HG03439 (cell line): ENCODE measurements at regions not wholly inside any gene's neighbourhood (a gene's known extent, or its start where the extent isn't known, plus 50 kb on each side); places are given as distances from the start of the nearest gene placed in this dataset.

ENCODE experiments used
- ATAC-seq: cut with Tn5 transposase; IDR thresholded peaks from one replicate; pipeline ENCODE4 v1.9.1; 2021; ENCODE audit warnings: mild to moderate bottlenecking, moderate library complexity; ENCODE audit not compliant: unreplicated experiment

DNA sequence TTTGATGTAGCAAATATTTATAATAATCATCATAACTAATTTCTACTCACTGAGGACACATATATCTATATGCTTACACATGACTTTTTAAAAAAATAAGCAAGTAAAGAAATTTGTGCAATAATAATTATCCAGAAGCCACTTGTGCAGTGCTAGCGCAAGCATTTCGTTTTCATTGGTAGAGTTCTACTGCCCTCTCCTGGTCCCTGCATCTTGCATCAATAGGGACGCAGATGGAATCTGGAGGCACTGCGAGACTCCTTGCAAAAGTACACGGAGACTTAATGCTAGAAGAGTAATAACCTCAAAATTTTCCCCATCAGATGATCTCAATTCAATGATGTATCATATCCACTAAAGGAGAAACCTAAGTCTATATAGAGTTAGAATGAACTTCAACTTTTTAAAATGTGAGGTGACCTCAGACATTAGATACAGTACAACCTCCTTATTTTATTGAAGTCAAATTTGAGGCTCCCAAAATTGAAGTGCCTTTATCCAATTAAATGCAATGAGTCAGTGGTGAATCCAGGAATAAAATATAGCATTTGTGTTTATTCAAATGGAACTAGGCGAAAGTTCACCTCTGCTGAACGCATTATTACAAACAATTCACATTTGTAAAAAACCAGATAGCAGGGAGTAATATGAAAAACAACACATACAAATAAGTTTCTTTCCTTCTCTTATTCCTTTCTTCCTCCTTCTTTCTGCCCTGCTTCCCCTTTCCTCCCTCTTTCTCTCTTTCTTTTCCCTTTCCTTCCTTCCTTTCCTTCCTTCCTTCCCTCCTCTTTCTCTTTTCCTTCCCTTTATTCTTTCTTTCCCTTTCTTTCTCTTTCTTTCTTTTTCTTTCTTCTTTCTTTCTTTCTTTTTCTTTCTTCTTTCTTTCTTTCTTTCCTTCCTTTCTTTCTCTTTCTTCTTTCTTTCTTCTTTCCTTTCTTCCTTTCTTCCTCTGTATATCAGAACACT lies 450.0 kb downstream of the ANKRD50 start:
- peak; percentile 84 for ATAC-seq

DNA sequence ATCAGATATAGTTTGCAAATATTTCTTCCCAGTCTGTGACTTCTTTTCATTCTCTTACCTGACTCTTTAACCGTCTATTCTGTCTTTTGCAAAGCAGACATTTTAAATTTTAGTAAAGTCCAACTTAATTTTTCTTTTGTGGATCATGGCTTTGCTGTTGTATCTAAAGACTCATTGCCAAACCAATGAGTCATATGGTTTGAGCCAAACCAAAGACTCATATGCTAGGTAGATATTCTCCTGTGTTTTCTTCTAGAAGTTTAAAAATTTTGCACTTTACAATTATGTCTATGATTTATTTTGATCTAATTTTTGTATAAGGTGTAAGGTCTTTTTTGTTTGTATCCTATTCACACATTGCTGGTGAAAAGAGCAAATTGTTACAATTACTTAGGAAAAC lies 446.8 kb downstream of the ANKRD50 start:
- no peak for ATAC-seq

DNA sequence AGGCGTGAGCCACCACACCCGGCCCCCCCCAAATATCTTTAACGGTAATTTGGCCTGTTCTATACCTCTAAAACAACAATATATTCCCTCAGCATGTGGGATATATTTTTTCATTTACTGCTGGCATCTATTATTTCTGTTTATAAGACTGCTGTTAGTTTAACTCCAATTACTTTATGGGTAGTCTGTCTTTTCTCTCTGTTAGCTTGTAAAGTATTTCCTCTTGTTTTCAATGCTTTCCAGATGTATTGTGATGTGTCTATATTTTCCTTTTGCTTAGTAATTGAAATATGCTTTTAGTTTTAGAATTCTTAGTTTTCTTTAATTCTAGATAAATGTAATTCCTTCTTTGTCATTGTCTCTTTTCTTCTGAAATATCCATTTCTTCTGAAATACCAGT lies 445.8 kb downstream of the ANKRD50 start:
- ATAC-seq: no peak

DNA sequence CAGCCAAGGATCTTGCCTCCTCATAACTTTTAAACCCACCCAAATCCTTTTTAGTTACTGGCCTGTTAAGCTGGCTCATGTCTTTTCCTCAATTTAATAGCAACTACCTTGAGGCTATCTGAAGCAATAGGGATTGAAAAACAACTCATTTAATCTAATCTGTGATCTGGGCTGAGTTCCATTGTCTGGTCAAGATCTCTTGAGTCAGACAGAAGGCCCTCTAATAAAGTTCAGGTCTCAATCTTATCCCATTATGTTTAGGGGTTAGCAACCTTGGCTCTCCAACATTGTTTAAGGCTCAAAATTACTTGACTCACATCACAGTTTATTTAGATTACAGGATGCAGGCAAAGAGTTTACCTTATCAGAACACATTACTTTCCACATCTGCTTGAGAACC lies 436.1 kb downstream of the ANKRD50 start:
- ATAC-seq: no peak

DNA sequence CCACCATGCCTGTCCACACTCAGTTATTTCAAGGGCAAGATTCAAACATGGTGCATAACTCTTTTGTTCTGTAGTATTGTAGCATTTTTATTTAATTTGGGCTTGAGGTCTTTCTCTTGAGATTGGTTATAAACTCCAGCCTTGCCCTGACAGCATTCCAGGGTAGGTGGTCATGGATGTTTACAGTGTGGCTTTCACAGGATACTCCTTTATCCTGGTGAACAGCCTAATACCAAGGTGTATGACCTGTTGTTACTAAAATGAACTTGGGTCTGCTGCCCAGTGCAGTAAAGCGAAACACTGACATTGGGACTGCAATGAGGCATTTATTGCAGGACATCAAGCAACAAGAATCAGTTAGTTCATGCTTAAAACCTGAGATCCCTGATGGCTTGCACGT lies 434.8 kb downstream of the ANKRD50 start:
- no peak for ATAC-seq

DNA sequence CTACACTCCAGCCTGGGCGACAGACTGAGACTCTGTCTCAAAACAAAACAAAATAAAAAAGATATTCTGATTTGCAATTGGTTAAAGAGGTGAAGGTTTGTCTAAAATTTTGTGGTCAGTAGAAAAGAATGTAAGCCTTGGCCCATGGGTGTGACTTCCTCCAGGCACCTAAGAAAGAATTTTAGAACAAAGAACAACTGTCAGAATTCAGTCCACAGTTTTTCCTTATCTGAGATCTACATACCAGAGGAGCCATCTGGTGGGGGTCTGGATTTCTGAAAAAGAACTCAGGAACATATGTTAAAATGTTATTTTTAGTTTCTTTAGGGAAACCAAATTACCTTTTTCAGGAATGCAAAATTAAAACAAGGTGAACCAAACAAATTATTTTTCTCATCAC lies 434.1 kb downstream of the ANKRD50 start:
- no peak for ATAC-seq

DNA sequence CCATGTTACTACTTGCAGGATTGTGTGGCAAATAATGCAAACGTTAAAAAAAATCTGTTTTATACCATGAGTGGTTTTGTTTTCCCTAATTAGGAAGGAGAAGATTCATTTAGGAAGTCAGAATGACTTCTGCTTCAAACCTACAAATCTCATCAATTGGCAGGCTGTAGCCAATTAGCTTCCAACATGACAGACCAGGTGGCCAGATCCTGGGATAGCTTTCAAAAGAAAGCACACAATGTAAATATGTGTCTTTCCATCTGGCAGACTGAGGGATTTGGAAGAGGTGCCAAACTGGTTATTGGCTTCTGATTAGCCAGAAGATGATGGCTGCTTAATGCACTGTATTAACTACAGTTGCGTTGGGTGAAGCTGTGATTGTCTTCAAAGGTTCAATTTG lies 432.8 kb downstream of the ANKRD50 start:
- no peak for ATAC-seq

DNA sequence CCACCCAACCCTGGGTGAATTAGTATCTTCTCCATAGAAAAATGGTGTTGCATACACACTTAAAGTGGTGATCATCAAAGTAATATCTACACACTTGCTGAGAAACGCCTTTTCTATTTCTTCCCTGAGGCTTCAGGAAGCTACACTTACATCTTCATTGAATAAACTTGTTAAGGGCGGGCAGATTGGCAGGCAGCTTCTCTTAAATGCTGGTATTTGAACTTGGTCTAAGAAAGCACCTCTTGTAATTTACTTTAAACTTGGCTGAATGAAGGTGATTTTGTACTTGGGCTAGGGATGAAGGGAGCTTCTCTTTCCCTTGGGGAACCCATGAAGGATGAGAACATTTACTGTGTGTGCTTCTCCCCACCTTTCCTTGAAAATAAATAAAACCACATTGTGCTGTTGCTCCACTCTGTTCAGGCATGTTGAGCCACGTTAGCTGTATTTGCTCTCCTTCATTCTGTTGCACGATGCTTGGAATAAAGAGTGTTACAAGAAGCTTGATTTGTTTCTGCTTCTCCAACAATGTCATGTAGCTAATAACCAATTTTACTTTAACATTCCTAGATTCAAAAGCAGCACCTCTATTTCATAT lies 430.1 kb downstream of the ANKRD50 start:
- ATAC-seq: no peak

DNA sequence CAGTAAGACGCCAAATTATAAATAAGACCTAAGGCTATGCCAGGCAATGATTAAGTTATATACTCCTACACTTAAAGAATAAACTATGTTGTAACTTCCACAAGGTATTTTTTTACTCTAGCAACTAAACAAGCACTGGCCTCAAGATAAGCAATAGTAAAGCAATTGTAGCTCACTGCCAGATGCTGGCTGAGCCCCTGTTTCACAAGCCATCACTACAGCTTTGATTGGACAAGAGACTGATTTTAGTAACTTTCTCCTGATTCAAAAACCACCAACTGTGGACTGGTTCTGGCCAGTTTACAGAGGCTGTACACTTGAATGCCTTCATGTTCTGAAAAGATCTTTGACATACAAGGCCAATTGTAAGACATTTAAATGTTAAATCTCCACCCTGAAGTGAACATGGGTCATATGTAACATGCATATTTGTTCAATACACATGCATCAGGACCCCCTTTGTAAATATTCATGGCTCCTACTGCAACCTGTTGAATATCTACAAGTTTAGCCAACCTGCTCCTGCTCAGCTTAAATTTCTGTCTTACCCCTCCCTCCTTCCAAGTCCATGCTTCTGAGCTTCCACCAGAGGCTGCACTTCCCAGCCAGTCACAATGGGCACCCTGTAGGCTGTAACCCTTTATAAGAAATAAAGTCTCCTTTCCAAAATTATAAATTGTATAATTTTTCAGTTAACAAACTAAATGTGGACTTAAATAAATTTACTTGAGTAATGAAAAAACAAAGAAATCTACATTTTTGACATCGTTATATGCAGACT lies 423.6 kb downstream of the ANKRD50 start:
- no peak for ATAC-seq

DNA sequence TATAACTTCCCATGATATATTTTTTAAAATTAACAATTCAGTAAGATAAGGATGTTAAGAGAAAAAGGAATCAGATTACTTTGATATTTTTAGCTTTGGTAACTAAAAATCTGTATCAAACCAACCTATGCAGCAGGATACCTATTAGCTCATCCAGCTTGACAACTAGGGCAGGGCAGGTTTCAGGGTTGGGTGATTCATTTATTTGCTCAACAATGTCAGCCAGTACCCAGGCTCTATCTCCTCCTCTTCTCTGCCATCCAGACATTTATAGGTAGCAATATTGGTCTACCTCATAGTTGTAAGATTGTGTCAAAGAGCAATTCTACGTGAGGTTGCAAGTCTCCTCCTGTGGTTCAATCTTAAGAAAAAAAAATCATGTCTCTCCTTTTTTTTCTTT lies 421.9 kb downstream of the ANKRD50 start:
- ATAC-seq: no peak

DNA sequence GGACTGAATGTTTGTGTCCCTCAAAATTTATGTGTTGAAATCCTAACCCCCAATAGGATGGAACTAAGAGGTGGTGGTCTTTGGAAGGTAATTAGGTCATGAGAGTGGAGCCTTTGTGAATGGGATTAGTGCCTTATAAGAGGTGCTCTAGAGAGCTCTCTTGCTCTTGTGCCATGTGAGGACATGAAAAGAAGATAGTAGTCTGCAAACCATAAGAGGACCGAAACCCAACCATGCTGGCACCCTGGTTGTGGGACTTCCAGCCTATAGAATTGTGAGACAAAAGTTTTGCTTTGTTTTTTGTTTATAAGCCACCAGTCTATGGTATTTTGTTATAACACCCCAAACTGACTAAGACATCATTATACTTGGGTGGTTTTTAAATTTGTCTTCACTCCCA lies 417.1 kb downstream of the ANKRD50 start:
- no peak for ATAC-seq

DNA sequence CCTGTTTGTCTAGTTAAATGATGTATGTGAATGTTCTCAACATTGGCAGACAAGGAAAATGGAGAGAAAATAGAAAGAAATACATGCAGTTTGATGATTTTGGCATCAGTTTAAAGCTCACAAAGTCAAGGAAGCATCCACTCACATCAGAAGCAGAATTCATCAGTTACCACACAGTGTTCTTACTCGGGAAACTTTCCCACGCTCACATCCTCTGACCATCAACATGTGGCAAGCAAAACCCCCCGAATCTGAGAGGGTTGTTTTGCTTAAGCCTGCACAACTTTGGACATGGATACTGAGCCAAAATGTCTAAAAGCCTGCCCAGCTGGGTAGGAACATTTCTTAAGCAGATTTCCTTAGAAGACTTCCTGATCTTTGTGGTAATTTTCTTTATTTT lies 407.6 kb downstream of the ANKRD50 start:
- ATAC-seq: no peak

DNA sequence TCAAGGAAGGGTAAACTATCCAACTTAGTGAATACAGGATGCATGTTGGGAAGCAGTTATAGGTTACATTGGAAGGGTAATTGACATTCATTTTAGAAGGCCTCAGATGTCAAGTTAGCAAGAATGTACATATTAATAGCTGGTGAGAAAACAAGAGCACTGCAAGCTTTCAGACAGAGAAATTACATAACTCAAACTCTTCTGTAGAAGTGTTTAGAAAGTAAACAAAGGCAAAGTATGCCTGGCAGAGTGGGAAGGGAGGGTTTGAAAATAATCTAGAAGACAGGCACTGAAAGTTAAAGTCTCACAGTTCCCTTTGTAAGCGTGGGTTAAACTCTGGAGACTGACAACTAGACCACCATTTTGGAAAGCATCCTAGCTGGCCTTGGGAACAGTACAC lies 406.2 kb downstream of the ANKRD50 start:
- no peak for ATAC-seq

DNA sequence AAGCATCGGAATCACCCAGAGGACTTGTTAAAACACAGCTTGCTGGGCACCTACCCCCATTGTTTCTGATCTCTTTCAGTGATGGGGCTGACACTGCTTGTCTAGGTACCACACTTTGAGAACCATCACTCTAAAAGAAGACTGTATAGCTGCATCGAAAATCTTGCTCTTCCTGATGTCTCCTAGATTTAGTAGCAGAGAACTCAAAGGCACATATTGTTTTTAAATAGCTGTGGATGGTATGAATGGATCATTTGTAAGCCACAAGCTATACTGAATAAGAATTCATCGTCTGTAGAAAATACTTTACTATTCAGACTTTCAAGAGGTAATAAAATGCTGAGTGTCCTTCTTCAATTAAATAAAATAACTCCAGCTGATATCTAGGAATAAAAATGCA lies 405.4 kb downstream of the ANKRD50 start:
- ATAC-seq: no peak

DNA sequence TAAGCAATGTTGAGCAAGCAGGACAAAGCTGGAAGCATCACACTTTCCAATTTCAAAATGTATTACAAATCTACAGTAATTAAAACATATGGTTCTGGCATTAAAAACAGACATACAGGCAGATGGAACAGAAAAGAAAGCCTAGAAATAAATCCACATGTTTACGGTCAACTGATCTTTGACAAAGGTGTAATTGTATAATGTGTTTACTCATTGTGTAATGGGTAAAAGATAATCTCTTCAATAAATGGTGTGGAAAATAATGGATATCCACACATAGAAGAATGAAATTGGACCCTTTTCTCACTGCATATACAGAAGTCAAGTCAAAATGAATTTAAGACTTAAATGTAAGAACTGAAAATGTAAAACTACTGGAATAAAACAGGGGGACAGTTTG lies 394.2 kb downstream of the ANKRD50 start:
- ATAC-seq: no peak

DNA sequence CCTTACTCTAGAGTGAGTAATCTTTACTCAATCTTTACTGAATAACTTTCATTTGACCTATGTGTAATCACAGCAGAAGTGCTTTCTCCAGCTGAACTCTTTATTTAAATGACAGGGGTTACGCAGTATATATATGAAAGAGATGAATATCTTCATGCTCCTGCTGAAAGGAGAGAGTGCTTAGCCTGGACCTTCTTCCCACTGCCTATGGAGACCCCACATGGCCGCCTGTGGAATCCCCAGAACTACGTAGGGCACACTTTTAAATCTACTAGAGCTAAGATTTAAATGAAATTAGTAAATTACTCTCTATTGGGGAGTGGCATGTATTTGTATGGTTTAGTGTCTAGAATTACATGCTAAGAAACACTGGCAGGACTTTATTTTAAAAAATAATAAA lies 391.2 kb downstream of the ANKRD50 start:
- ATAC-seq: no peak

DNA sequence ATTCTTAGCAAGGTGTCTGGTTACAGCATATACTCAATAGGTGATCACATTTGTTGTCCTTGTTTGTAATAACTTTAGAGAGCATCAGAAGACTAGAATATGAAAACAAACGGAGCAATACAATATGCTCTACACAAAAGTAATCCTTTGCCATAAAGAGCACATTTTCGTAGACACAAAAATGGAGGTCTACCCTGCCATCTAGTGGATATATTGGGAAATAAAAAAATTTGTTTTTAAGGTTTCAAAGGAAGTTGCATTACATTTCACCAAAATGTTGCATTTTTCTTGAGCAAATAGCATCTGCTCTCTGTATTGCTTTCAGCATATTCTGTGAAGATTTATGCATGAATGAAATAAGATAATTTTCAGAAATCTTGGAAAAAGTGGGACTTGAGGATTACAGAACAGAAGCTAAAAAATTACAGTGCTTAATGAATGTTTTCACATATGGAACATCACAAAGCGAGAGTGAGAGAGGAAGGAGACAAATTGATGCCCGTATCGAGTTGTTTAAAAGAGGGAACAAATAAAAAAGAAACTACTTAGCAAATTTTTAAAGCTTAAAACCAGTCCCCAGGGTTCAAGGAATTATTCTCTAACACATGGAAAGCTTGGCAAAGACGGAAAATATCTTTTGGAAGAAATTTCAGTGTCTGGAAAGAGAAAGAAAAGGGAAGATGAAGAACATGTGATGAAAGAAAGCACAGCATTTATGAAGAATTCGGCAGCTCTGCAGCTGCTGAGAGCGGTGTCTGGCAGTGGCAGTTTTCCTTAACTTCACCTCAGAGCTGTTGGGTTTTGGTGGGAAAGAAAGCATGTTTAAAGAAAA lies 390.1 kb downstream of the ANKRD50 start:
- ATAC-seq: no peak

DNA sequence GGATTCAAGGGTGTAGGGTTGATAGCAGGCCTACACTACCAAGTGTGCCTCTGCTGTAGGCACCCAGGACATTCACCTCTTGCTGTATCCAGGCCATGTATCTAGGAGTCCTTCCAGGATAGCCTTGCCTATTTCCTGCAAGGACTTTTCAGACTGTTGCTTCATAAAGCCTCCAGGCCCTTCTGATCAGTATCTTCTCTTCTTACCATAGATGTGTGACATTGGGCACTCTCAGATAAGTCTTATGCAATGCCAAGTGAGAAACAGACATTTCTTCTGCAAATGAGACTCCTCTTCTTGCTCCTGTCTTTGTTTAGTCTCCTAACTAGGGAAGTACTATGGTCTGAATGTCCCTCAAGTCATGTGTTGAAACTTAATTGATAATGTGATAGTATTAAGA lies 386.8 kb downstream of the ANKRD50 start:
- no peak for ATAC-seq

DNA sequence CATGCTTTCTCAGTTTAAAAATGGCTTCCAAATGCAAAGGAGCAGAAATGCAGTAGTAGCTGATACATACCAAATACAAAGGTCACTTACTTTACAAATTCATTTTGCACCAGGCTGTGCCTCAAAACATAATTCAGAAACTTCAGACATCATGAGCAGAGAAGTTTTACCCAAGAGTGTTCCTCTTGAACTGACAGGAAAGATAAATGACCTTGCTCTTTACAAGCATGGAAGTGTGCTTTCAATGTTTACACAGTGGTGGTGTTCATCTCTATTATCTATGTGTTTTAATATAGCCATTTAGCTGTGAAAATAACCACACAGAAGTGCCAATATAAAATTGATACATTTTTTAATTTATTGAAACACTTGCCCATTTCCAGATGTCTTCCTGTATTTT lies 383.4 kb downstream of the ANKRD50 start:
- no peak for ATAC-seq

DNA sequence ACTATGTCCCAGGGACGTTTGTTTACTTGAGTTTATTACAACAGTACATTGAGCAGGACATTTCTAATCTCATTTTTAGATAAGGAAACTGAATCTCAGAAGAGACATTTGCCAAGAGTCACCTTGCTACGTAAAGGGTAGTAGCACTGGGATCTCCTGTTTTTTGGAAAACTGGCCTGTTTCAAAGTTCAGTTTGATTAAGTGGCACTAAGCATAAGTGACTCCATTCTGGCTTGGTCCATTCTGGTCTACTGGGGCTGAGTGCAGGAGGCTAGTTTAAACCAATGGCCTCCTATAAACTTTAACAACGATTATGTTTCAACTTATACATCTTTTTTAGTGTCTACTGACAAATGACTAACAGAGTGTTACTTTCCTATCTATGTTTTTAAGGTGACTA lies 382.5 kb downstream of the ANKRD50 start:
- ATAC-seq: no peak

DNA sequence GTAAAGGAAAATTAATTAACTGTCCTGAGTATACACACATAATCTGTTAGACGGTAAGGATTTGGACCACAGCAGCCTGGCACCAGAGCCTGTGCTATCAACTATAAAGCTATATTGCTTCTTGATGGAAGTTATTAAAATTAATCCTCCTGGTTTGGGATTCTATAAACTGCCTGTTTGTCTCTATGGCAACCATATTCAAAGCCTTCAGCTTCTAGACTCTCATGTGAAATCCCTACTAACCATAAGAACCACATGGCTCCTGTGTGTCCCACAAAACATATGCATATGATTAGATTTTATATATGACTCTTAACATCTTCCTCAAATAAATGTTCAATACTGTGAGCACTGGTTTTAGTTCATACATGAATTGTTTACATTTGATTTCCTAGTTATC lies 380.8 kb downstream of the ANKRD50 start:
- ATAC-seq: no peak
